ENCODE measurements at regions not wholly inside any gene's neighbourhood (a gene's known extent, or its start where the extent isn't known, plus 50 kb on each side); places are given as distances from the start of the nearest gene placed in this dataset.

DNA sequence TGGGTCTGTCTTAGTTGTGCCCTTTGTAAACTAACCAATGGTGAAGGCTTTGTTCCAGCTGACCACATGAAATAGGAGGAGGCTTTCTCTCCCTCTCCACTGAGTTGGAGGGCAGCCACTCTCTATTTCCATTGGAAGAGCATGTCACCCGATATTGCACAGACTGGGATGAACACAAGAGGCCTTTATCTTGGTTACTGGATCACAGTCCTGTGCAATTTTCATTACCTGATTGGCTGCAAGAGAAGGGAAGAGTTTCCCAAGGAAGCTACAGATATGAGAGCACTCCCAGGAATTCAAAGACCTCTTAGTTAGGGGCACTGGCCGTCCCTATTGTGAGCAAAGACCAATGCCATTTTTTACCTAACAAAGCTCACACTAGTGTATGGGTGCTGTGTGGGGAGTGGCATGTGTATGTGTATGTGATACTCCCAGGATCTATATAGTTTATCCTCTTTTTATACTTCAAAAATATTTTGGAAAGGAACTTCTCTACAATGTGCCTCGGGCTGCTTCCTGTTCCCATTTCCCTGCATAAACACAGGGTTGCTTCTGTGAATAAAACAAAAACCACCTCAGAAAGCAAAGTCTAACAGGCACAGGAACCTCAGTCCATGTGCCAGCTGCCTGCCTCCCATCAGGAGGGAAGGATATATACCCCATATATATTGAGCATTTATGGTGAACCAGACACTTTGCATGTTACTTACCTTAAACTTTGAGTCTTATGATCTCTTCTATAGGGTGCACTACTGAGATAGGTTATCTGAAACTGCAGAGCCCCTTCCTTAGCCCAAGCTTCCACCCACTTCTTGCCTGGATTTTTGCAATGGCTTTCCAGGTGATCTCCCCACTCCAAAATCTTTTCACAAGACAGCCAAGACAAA is 126.5 kb downstream of the RASSF10 start:
- no peak for TF ChIP-seq BCL11A (IDR thresholded peaks at IDR 0.05; ENCODE audit: low read depth in 2 of 2, low read length in 2 of 2)
- TF ChIP-seq, protein P1, sequence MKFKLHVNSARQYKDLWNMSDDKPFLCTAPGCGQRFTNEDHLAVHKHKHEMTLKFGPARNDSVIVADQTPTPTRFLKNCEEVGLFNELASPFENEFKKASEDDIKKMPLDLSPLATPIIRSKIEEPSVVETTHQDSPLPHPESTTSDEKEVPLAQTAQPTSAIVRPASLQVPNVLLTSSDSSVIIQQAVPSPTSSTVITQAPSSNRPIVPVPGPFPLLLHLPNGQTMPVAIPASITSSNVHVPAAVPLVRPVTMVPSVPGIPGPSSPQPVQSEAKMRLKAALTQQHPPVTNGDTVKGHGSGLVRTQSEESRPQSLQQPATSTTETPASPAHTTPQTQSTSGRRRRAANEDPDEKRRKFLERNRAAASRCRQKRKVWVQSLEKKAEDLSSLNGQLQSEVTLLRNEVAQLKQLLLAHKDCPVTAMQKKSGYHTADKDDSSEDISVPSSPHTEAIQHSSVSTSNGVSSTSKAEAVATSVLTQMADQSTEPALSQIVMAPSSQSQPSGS (IDR thresholded peaks at IDR 0.05; ENCODE audit: low read length): no peak
- no peak for TF ChIP-seq EZH2 (IDR thresholded peaks at IDR 0.05; ENCODE audit: low read depth, low read length, severe bottlenecking)
